HG03097 (cell line): ENCODE measurements at regions not wholly inside any gene's neighbourhood (a gene's known extent, or its start where the extent isn't known, plus 50 kb on each side); places are given as distances from the start of the nearest gene placed in this dataset.
"Not testable (repeated sequence)": the region's sequence is repeated elsewhere in the genome, so short reads cannot be mapped to it uniquely, and the experiment has no call there.

Source experiments
- ATAC-seq: cut with Tn5 transposase; IDR thresholded peaks from one replicate; pipeline ENCODE4 v1.9.1; 2021; ENCODE audit not compliant: unreplicated experiment, low FRiP score

GRCh38 chr3:23103764-23104163, 99.4 kb upstream of the UBE2E2 start:
- ATAC-seq: no peak

- no peak for ATAC-seq
These were observed 98.1 kb upstream of the UBE2E2 start for GRCh38 chr3:23105048-23105447.

DNA sequence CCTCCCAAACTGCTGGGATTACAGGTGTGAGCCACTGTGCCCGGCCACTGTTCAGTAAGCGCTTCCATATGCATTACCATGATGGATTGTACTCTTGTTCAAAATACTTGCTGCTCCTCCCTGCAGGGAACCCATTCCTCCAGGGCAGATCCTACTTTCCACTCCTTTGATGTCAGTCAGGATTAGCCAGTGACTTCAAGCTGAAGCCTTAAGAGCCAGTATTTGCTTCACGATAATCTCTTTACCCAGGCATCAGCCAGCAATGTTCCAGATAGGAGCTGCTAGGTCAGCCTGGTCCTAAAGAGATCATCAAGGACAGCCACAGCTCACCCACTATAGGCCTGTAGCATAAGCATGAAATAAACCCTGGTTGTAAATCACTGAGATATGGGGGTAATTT, 96.5 kb upstream of the UBE2E2 start:
- ATAC-seq: no peak

DNA sequence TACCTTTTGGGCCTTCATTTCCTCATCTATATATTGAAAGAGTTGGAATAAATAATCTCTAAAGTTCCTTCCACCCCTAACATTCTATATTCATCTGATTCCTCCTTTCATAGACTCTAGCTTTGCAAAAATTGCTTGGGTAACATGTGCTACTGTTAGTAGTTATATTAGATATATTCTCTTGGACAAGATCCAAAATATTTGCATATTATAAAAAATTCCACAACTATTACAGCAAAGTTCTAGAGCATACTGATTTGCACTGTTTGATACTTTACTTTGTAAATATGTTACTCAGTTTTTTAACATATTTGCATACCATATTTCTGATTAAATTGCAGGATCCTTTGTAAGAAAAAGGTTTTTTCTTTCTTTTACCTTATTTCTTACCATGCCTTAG, 95.9 kb upstream of the UBE2E2 start:
- ATAC-seq: no peak

- no peak for ATAC-seq
These were observed 94.6 kb upstream of the UBE2E2 start for GRCh38 chr3:23108451-23109057.

DNA sequence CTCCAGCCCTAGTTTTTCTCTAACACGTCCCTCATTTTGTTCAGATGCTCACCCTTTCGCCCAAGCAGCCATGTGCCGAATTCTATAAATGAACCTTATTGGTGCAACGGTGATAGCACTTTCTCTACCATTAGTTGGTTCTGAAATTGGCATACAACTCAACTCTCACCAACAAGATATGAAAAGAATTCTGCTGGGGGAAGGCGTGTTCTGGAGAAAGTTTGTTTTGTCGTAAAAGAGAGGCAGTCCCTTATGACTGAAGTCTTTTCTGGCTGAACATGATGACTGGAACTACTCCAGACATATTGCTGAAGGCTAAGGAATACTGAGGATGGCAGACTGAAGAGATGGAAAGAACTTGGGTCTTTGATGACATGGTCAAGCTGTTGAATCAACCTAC, 91.8 kb upstream of the UBE2E2 start:
- ATAC-seq: no peak

DNA sequence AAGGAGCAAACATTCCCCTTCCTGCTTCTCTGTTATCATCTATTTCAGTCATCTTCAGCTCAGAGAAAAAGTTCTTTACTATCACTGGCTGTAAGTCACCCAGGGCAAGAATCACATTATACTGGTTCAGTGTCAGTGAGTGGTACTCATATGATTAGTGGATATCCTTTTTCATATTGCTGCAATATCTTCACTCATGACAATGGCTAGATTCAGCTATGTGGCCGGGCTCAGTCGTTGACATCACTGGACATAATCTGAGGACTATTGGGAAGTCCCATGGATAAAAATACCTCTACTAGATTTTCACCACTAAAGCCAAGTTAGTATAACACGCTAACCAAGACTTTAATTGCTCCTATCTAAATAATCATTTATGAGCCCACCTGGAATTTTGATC, 91.3 kb upstream of the UBE2E2 start:
- ATAC-seq: no peak

- no peak for ATAC-seq
These were observed 90.6 kb upstream of the UBE2E2 start for GRCh38 chr3:23112491-23112890.

GRCh38 chr3:23113455-23114171, 89.5 kb upstream of the UBE2E2 start:
- no peak for ATAC-seq

GRCh38 chr3:23114432-23114831, 88.7 kb upstream of the UBE2E2 start:
- no peak for ATAC-seq

- no peak for ATAC-seq
These were observed 87.8 kb upstream of the UBE2E2 start for GRCh38 chr3:23115171-23115877.

GRCh38 chr3:23116081-23116837, 86.9 kb upstream of the UBE2E2 start:
- no peak for ATAC-seq

DNA sequence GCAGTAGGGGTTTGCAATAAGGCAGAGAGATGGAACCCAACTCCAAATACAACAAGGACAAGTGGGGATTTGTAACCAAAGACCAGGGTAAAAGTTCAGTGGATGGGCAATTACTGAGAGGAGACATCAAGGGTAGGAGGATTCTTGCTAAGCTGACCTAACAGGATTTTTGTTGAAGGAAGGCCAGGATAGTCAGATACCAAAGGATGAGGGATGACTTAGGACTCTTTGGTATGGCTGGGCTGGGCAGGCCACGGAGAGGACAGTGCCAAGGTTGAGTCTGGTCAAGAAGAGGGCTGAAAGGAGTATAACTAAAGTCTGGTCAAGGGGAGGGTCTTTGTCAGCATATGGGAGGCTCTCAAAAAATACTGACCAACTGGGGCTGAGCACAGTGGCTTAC, 85.3 kb upstream of the UBE2E2 start:
- ATAC-seq: no peak

GRCh38 chr3:23127196-23127595, 75.9 kb upstream of the UBE2E2 start:
- no peak for ATAC-seq

DNA sequence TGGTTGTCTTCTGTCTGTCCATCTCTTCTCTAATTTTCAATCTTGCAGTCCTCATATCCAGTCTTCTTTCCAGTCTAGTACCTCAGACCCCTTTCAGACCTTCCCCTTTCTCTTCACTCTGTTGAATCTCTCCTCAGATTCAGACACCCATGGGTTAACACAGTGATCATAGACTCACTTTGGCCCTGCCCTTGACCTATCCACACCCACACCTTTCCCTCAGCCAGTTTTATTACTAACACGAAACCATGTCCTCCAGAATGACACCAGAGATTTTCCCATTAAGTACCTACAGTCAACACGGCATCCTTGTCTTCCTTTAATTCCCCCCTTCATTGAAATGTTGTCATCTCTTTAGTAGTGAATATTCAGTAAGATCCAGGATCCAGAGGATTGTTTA, 74.5 kb upstream of the UBE2E2 start:
- no peak for ATAC-seq

DNA sequence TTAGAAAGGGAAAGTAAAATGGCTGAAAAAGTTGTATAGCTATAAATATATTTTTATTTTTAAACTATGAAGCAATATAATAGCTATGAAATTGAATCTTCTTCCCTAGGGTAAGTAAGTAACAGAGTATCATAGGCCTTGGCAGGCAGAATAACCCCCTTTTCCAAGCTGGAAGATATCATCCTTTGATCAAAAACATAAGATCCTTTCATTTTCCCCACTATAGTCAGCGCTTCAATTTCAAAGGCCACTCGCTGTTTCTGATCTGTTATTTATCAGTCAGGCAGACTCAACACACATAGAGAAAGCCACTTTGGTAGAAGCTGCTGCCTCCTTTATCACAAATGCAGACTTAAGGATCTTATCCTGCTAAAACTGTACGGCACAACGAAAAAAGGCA, 74.0 kb upstream of the UBE2E2 start:
- no peak for ATAC-seq

GRCh38 chr3:23129817-23130216, 73.3 kb upstream of the UBE2E2 start:
- ATAC-seq: no peak

- ATAC-seq: no peak
These were observed 72.7 kb upstream of the UBE2E2 start for GRCh38 chr3:23130406-23130805.

GRCh38 chr3:23135026-23135785, 67.9 kb upstream of the UBE2E2 start:
- ATAC-seq: no peak

DNA sequence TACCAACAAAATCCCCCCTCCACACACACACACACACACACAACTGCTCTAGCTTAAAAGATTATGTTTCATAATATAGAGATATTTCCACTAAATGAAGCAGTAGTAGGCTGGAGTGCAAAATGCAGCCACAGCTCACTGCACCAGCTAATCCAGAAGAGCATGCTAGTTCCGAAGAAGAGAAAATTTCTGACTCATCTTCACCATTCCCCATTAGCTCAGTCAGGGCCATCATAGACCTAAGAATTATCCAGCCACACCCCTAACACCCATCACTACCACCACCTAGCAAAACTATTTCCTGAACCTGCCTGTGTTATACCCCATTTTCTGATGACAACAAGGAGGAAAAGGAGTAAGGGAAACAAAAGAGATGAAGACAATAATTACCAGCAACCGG, 67.1 kb upstream of the UBE2E2 start:
- ATAC-seq: no peak

- not testable (repeated sequence) for ATAC-seq
These were observed 59.1 kb upstream of the UBE2E2 start for GRCh38 chr3:23144051-23144450.
